ENCODE measurements at regions not wholly inside any gene's neighbourhood (a gene's known extent, or its start where the extent isn't known, plus 50 kb on each side); places are given as distances from the start of the nearest gene placed in this dataset.

GRCh38 chr2:129729646-129730045 lies 249.8 kb upstream of the RAB6C start:
- no peak for DNase-seq

- no peak for DNase-seq
Measured at GRCh38 chr2:129730979-129731378, 248.5 kb upstream of the RAB6C start.

- no peak for DNase-seq
Measured at GRCh38 chr2:129731907-129732629, 247.4 kb upstream of the RAB6C start.

GRCh38 chr2:129732630-129733026 lies 246.8 kb upstream of the RAB6C start:
- DNase-seq, result no peak

GRCh38 chr2:129733041-129733440 lies 246.4 kb upstream of the RAB6C start:
- no peak for DNase-seq

GRCh38 chr2:129733579-129733978 lies 245.9 kb upstream of the RAB6C start:
- no peak for DNase-seq

- no peak for DNase-seq
Measured at GRCh38 chr2:129734343-129735034, 245.0 kb upstream of the RAB6C start.

- no peak for DNase-seq
Measured at GRCh38 chr2:129735576-129735975, 243.9 kb upstream of the RAB6C start.

- DNase-seq, result no peak
Measured at GRCh38 chr2:129737660-129738527, 241.6 kb upstream of the RAB6C start.

GRCh38 chr2:129738799-129739198 lies 240.7 kb upstream of the RAB6C start:
- DNase-seq, result no peak

GRCh38 chr2:129740504-129740903 lies 239.0 kb upstream of the RAB6C start:
- DNase-seq, result no peak

GRCh38 chr2:129741165-129741564 lies 238.3 kb upstream of the RAB6C start:
- no peak for DNase-seq

GRCh38 chr2:129741623-129742022 lies 237.8 kb upstream of the RAB6C start:
- DNase-seq, result no peak

- DNase-seq, result no peak
Measured at GRCh38 chr2:129742415-129743180, 236.9 kb upstream of the RAB6C start.

GRCh38 chr2:129744141-129744540 lies 235.3 kb upstream of the RAB6C start:
- no peak for DNase-seq

GRCh38 chr2:129744649-129745048 lies 234.8 kb upstream of the RAB6C start:
- peak; percentile 71 for DNase-seq

- DNase-seq, result no peak
Measured at GRCh38 chr2:129747500-129748125, 231.9 kb upstream of the RAB6C start.

GRCh38 chr2:129748250-129748649 lies 231.2 kb upstream of the RAB6C start:
- DNase-seq, result no peak

- no peak for DNase-seq
Measured at GRCh38 chr2:129748653-129749052, 230.8 kb upstream of the RAB6C start.

- DNase-seq, result no peak
Measured at GRCh38 chr2:129751409-129751808, 228.1 kb upstream of the RAB6C start.

GRCh38 chr2:129752176-129752575 lies 227.3 kb upstream of the RAB6C start:
- no peak for DNase-seq

- no peak for DNase-seq
Measured at GRCh38 chr2:129752686-129753085, 226.8 kb upstream of the RAB6C start.

All from left hindlimb (tissue), 1 donor.